HG03064 (cell line): ENCODE measurements at regions not wholly inside any gene's neighbourhood (a gene's known extent, or its start where the extent isn't known, plus 50 kb on each side); places are given as distances from the start of the nearest gene placed in this dataset.
"Not testable (repeated sequence)": the region's sequence is repeated elsewhere in the genome, so short reads cannot be mapped to it uniquely, and the experiment has no call there.

Source experiments
- ATAC-seq: cut with Tn5 transposase; IDR thresholded peaks from one replicate; pipeline ENCODE4 v1.9.1; 2021; ENCODE audit warnings: low read depth; ENCODE audit not compliant: unreplicated experiment

GRCh38 chr5:94028001-94028400 lies 286.6 kb upstream of the POU5F2 start:
- no peak for ATAC-seq

GRCh38 chr5:94027145-94027544 lies 285.7 kb upstream of the POU5F2 start:
- ATAC-seq, result no peak

GRCh38 chr5:94025788-94026473 lies 284.5 kb upstream of the POU5F2 start:
- no peak for ATAC-seq

GRCh38 chr5:94024620-94025019 lies 283.2 kb upstream of the POU5F2 start:
- no peak for ATAC-seq

- no peak for ATAC-seq
These were observed 282.7 kb upstream of the POU5F2 start for GRCh38 chr5:94024101-94024500.

GRCh38 chr5:94021246-94021645 lies 279.8 kb upstream of the POU5F2 start:
- ATAC-seq, result no peak

GRCh38 chr5:94017579-94017978 lies 276.2 kb upstream of the POU5F2 start:
- no peak for ATAC-seq

- ATAC-seq, result no peak
These were observed 269.4 kb upstream of the POU5F2 start for GRCh38 chr5:94010814-94011213.

GRCh38 chr5:94009161-94009560 lies 267.8 kb upstream of the POU5F2 start:
- ATAC-seq, result no peak

GRCh38 chr5:93998951-93999455 lies 257.6 kb upstream of the POU5F2 start:
- no peak for ATAC-seq

- ATAC-seq, result no peak
These were observed 256.2 kb upstream of the POU5F2 start for GRCh38 chr5:93997562-93997961.

GRCh38 chr5:93995126-93995621 lies 253.8 kb upstream of the POU5F2 start:
- peak; percentile 53 for ATAC-seq

GRCh38 chr5:93993161-93993560 lies 251.8 kb upstream of the POU5F2 start:
- ATAC-seq, result no peak

GRCh38 chr5:93990504-93991070 lies 249.2 kb upstream of the POU5F2 start:
- ATAC-seq, result no peak

GRCh38 chr5:93985940-93986570 lies 244.7 kb upstream of the POU5F2 start:
- ATAC-seq, result not testable (repeated sequence)

- ATAC-seq, result no peak
These were observed 236.8 kb upstream of the POU5F2 start for GRCh38 chr5:93978222-93978621.

- no peak for ATAC-seq
These were observed 226.5 kb upstream of the POU5F2 start for GRCh38 chr5:93967923-93968322.

GRCh38 chr5:93964421-93964820 lies 223.0 kb upstream of the POU5F2 start:
- no peak for ATAC-seq

- ATAC-seq, result no peak
These were observed 218.6 kb upstream of the POU5F2 start for GRCh38 chr5:93960042-93960441.

GRCh38 chr5:93956006-93956405 lies 214.6 kb upstream of the POU5F2 start:
- ATAC-seq, result no peak

GRCh38 chr5:93954421-93955069 lies 213.1 kb upstream of the POU5F2 start:
- no peak for ATAC-seq
